ENCODE measurements at regions not wholly inside any gene's neighbourhood (a gene's known extent, or its start where the extent isn't known, plus 50 kb on each side); places are given as distances from the start of the nearest gene placed in this dataset.

GRCh38 chr18:11309172-11309571, 159.8 kb upstream of the PIEZO2 start:
- no peaks in the 10 kb centered on the region for H3K27me3 ChIP-seq (ENCODE audit: control insufficient read depth, insufficient read depth, low read length, poor library complexity, severe bottlenecking)
- H3K9me3 ChIP-seq (ENCODE audit: control insufficient read depth, low read length), result peaks cover 15% of the 10 kb centered on the region
- H3K9ac ChIP-seq (ENCODE audit: extremely low read depth, low read length, poor library complexity, severe bottlenecking), result no peak overlapping the region
- H3K36me3 ChIP-seq (ENCODE audit: control insufficient read depth, insufficient read depth, low read length), result no peaks in the 10 kb centered on the region
- no peak overlapping the region for H3K4me3 ChIP-seq (ENCODE audit: low read length)
- H3K4me1 Mint-ChIP-seq, result peaks cover 3% of the 10 kb centered on the region
- no peaks in the 10 kb centered on the region for H3K27me3 Mint-ChIP-seq (ENCODE audit: insufficient read depth)
- H3K4me3 Mint-ChIP-seq, result no peak overlapping the region
- peak; percentile 72 for DNase-seq
- peak; percentile 53 for TF ChIP-seq CTCF (conservative IDR thresholded peaks at IDR 0.05)
- WGBS, 2 experiments (ENCODE audit: insufficient coverage in 1 of 2, insufficient read length in 1 of 2), result 90 to 97% methylated on average over 1 to 3 of the region's 3 CpGs
- no peaks in the 10 kb centered on the region for H3K4me1 ChIP-seq (ENCODE audit: control insufficient read depth, insufficient read depth, low read length)
- peaks cover 11% of the 10 kb centered on the region for H3K9me3 Mint-ChIP-seq
- H3K27ac ChIP-seq (ENCODE audit: low read depth, low read length), result no peak overlapping the region
- no peak overlapping the region for H3K27ac Mint-ChIP-seq
- no peaks in the 10 kb centered on the region for H3K36me3 Mint-ChIP-seq (ENCODE audit: low read depth)

- no peak overlapping the region for H3K4me3 Mint-ChIP-seq
- Histone ChIP-seq H3K4me1 (ENCODE audit: control insufficient read depth, insufficient read depth, low read length) (no peaks in the 10 kb centered on the region), H3K9me3 (ENCODE audit: control insufficient read depth, low read length) (peaks cover 15% of the 10 kb centered on the region), H3K27ac (ENCODE audit: low read depth, low read length) (no peak overlapping the region), H3K9ac (ENCODE audit: extremely low read depth, low read length, poor library complexity, severe bottlenecking) (no peak overlapping the region), H3K36me3 (ENCODE audit: control insufficient read depth, insufficient read depth, low read length) (no peaks in the 10 kb centered on the region), H3K4me3 (ENCODE audit: low read length) (no peak overlapping the region), H3K27me3 (ENCODE audit: control insufficient read depth, insufficient read depth, low read length, poor library complexity, severe bottlenecking) (no peaks in the 10 kb centered on the region)
- H3K4me1 Mint-ChIP-seq, result peaks cover 3% of the 10 kb centered on the region
- no peak for TF ChIP-seq CTCF (conservative IDR thresholded peaks at IDR 0.05)
- H3K27ac Mint-ChIP-seq, result no peak overlapping the region
- no peak for DNase-seq
- no peaks in the 10 kb centered on the region for H3K36me3 Mint-ChIP-seq (ENCODE audit: low read depth)
- 88 to 96% methylated on average over 3 to 5 of the region's 5 CpGs for WGBS, 2 experiments (ENCODE audit: insufficient coverage in 1 of 2, insufficient read length in 1 of 2)
- peaks cover 11% of the 10 kb centered on the region for H3K9me3 Mint-ChIP-seq
- H3K27me3 Mint-ChIP-seq (ENCODE audit: insufficient read depth), result no peaks in the 10 kb centered on the region
Measured at GRCh38 chr18:11308499-11308898, 159.1 kb upstream of the PIEZO2 start.

- no peak overlapping the region for H3K4me3 Mint-ChIP-seq
- Histone ChIP-seq H3K9me3 (ENCODE audit: control insufficient read depth, low read length) (peaks cover 15% of the 10 kb centered on the region), H3K27me3 (ENCODE audit: control insufficient read depth, insufficient read depth, low read length, poor library complexity, severe bottlenecking) (no peaks in the 10 kb centered on the region), H3K36me3 (ENCODE audit: control insufficient read depth, insufficient read depth, low read length) (no peaks in the 10 kb centered on the region), H3K4me3 (ENCODE audit: low read length) (peak overlapping the region; percentile 36), H3K9ac (ENCODE audit: extremely low read depth, low read length, poor library complexity, severe bottlenecking) (no peak overlapping the region), H3K4me1 (ENCODE audit: control insufficient read depth, insufficient read depth, low read length) (no peaks in the 10 kb centered on the region), H3K27ac (ENCODE audit: low read depth, low read length) (no peak overlapping the region)
- H3K9me3 Mint-ChIP-seq, result peaks cover 15% of the 10 kb centered on the region
- TF ChIP-seq CTCF (conservative IDR thresholded peaks at IDR 0.05), result no peak
- H3K4me1 Mint-ChIP-seq, result peaks cover 1% of the 10 kb centered on the region
- WGBS, 2 experiments (ENCODE audit: insufficient coverage in 1 of 2, insufficient read length in 1 of 2), result 83 to 94% methylated on average over 1 to 2 of the region's 2 CpGs
- DNase-seq, result no peak
- no peak overlapping the region for H3K27ac Mint-ChIP-seq
- no peaks in the 10 kb centered on the region for H3K36me3 Mint-ChIP-seq (ENCODE audit: low read depth)
- no peaks in the 10 kb centered on the region for H3K27me3 Mint-ChIP-seq (ENCODE audit: insufficient read depth)
Measured at GRCh38 chr18:11307716-11308115, 158.3 kb upstream of the PIEZO2 start.
